T-cell (primary cell): ENCODE measurements at regions not wholly inside any gene's neighbourhood (a gene's known extent, or its start where the extent isn't known, plus 50 kb on each side); places are given as distances from the start of the nearest gene placed in this dataset.

Experiments
- ATAC-seq, 4 experiments: fragments of 200-7000 bp in 3 of 4; fragments of 150-1000 bp in 1 of 4; cut with Tn5 transposase; replicated peaks in 1 of 4; 1 replicate in 3 of 4; 2 replicates in 1 of 4; pipeline ENCODE4 v1.10.0; 2021; ENCODE audit warnings: moderate library complexity in 3 of 4, mild to moderate bottlenecking in 2 of 4, moderate number of reproducible peaks in 1 of 4
- CTCF ChIA-PET, 2 donors: fragments of 300-600 bp; sonication (Branson Sonifier 250); formaldehyde crosslinking; loops; one replicate each; lab custom pipeline; 2022; ENCODE audit warnings: antibody characterized with exemption in 2 of 2; lab: Charles Lee
- POLR2A ChIA-PET, 2 donors: fragments of 300-600 bp; sonication (Branson Sonifier 250); formaldehyde crosslinking; loops; one replicate each; lab custom pipeline; 2022; ENCODE audit warnings: antibody characterized with exemption in 2 of 2; lab: Charles Lee
- DNase-seq, 35 experiments: peaks; one replicate each; pipeline versions ENCODE4 v3.0.0 to v3.0.0-alpha.2; 2013 to 2023
- H3K27ac ChIP-seq: one replicate; pipeline ENCODE4 v1.5.1; 2013; ENCODE audit warnings: low read length
- H3K27me3 ChIP-seq, 2 experiments: replicated peaks in 1 of 2; 1 replicate in 1 of 2; 2 replicates in 1 of 2; pipeline versions ENCODE4 v1.6.1 to v1.7.0; 2013; ENCODE audit warnings: low read length in 1 of 2, mixed read lengths in 1 of 2; ENCODE audit not compliant: control insufficient read depth in 2 of 2, insufficient read depth in 2 of 2; ENCODE audit errors: extremely low read depth in 1 of 2
- H3K36me3 ChIP-seq, 2 donors: 1 replicate in 1 of 2; 2 replicates in 1 of 2; pipeline versions ENCODE4 v1.6.1 to v1.7.0; 2013; ENCODE audit warnings: low read length in 1 of 2; ENCODE audit not compliant: control insufficient read depth in 2 of 2, insufficient read depth in 1 of 2; ENCODE audit errors: extremely low read depth in 1 of 2
- H3K4me1 ChIP-seq, 2 experiments: 1 replicate in 1 of 2; 2 replicates in 1 of 2; pipeline versions ENCODE4 v1.6.1 to v1.7.0; 2013; ENCODE audit warnings: low read length in 2 of 2, mixed read lengths in 1 of 2; ENCODE audit not compliant: insufficient read depth in 2 of 2, control insufficient read depth in 1 of 2; ENCODE audit errors: extremely low read depth in 1 of 2
- H3K4me3 ChIP-seq, 2 donors: 1 replicate in 1 of 2; 2 replicates in 1 of 2; pipeline versions ENCODE4 v1.5.1 to v1.7.0; 2013; ENCODE audit warnings: mild to moderate bottlenecking in 2 of 2, low read length in 1 of 2, moderate library complexity in 1 of 2; ENCODE audit not compliant: control insufficient read depth in 1 of 2; ENCODE audit errors: extremely low read depth in 1 of 2
- H3K9me3 ChIP-seq: 2 replicates; pipeline ENCODE4 v1.7.0; 2013
- H3K27ac Mint-ChIP-seq, 2 donors: one replicate each; pipeline ENCODE4 v1.8.0; 2020 to 2021; ENCODE audit warnings: mild to moderate bottlenecking in 2 of 2, mixed read lengths in 2 of 2
- H3K27me3 Mint-ChIP-seq, 2 donors: one replicate each; pipeline ENCODE4 v1.8.0; 2021 to 2022; ENCODE audit warnings: mixed read lengths in 2 of 2
- H3K36me3 Mint-ChIP-seq: one replicate; pipeline ENCODE4 v1.8.0; 2021; ENCODE audit warnings: mixed read lengths
- H3K4me1 Mint-ChIP-seq, 3 donors: one replicate each; pipeline ENCODE4 v1.8.0; 2020 to 2022; ENCODE audit warnings: mixed read lengths in 3 of 3, mild to moderate bottlenecking in 1 of 3
- H3K4me3 Mint-ChIP-seq, 3 donors: one replicate each; pipeline ENCODE4 v1.8.0; 2020 to 2022; ENCODE audit warnings: mild to moderate bottlenecking in 3 of 3, mixed read lengths in 3 of 3, moderate library complexity in 3 of 3
- H3K9me3 Mint-ChIP-seq, 3 donors: one replicate each; pipeline ENCODE4 v1.8.0; 2020 to 2022; ENCODE audit warnings: mixed read lengths in 3 of 3
- WGBS: methylation state at CpG from one replicate; pipeline ENCODE4 v1.1.5; 2013; ENCODE audit warnings: missing lambda C conversion rate; ENCODE audit not compliant: insufficient coverage; 5-methylcytosine and 5-hydroxymethylcytosine counted together

- H3K4me3 ChIP-seq: no peak overlapping the region
- ChIA-PET POLR2A (no interaction called here), CTCF (no interaction called here)
- ATAC-seq (no peak), DNase-seq (no peak)
- no peaks in the 10 kb centered on the region for H3K27me3 ChIP-seq
- Mint-ChIP-seq H3K9me3 (no peaks in the 10 kb centered on the region), H3K27me3 (peaks cover 2 to 3% of the 10 kb centered on the region in 2 donors), H3K27ac (no peak overlapping the region), H3K4me3 (no peak overlapping the region), H3K36me3 (no peaks in the 10 kb centered on the region), H3K4me1 (no peaks in the 10 kb centered on the region)
- no peak overlapping the region for H3K27ac ChIP-seq
- whole genome bisulfite sequencing: 90% methylated on average over 2 of the region's 5 CpGs
- H3K4me1 ChIP-seq: no peaks in the 10 kb centered on the region
- H3K9me3 ChIP-seq: no peaks in the 10 kb centered on the region
- no peaks in the 10 kb centered on the region for H3K36me3 ChIP-seq
Observed at GRCh38 chr6:21529431-21529830, 64.1 kb upstream of the SOX4 start.

DNA sequence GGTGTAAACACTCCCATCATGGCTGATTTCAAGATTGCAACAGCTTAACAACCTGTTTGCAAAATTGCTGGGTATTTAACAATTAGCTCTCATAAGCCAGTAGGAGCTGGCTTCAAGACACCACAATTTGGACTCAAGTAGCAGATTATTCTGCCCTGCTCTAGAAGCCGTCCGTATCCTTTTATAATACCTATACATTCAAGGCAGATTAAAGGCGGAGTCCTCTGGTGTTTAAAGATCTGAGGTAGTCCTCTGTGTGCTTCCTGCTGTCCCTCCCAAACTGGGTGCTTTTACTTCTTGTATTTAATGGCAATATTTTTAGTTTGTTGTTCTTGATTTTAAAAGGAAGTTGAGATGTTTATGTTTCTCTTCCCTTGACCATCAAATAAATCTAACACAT is 62.2 kb upstream of the SOX4 start:
- Mint-ChIP-seq H3K9me3 (no peaks in the 10 kb centered on the region), H3K36me3 (no peaks in the 10 kb centered on the region), H3K4me1 (no peaks in the 10 kb centered on the region), H3K4me3 (no peak overlapping the region), H3K27ac (no peak overlapping the region), H3K27me3 (peaks cover 0 to 6% of the 10 kb centered on the region in 2 donors)
- H3K36me3 ChIP-seq: no peaks in the 10 kb centered on the region
- H3K4me3 ChIP-seq: no peak overlapping the region
- no peak for DNase-seq
- no peak overlapping the region for H3K27ac ChIP-seq
- no CpG with 5 or more reads among the region's 3 CpGs for WGBS
- ChIA-PET CTCF (no interaction called here), POLR2A (no interaction called here)
- ATAC-seq: no peak
- H3K27me3 ChIP-seq: no peaks in the 10 kb centered on the region
- H3K9me3 ChIP-seq: no peaks in the 10 kb centered on the region
- no peaks in the 10 kb centered on the region for H3K4me1 ChIP-seq

- Histone ChIP-seq H3K9me3 (no peaks in the 10 kb centered on the region), H3K36me3 (no peaks in the 10 kb centered on the region), H3K4me3 (no peak overlapping the region), H3K4me1 (no peaks in the 10 kb centered on the region), H3K27ac (no peak overlapping the region), H3K27me3 (no peaks in the 10 kb centered on the region)
- DNase-seq (no peak), ATAC-seq (no peak)
- CTCF ChIA-PET: no interaction called here
- Mint-ChIP-seq H3K27ac (no peak overlapping the region), H3K9me3 (no peaks in the 10 kb centered on the region), H3K4me1 (no peaks in the 10 kb centered on the region), H3K4me3 (no peak overlapping the region), H3K27me3 (peaks cover 0 to 6% of the 10 kb centered on the region in 2 donors), H3K36me3 (no peaks in the 10 kb centered on the region)
- POLR2A ChIA-PET: no interaction called here
- no CpG with 5 or more reads among the region's 1 CpG for WGBS
Observed at GRCh38 chr6:21533678-21534077, 59.9 kb upstream of the SOX4 start.

GRCh38 chr6:21536280-21536766 is 57.2 kb upstream of the SOX4 start:
- no peak for ATAC-seq
- Mint-ChIP-seq H3K4me1 (no peaks in the 10 kb centered on the region), H3K9me3 (no peaks in the 10 kb centered on the region), H3K27ac (no peak overlapping the region), H3K27me3 (peaks cover 0 to 6% of the 10 kb centered on the region in 2 donors), H3K36me3 (no peaks in the 10 kb centered on the region), H3K4me3 (no peak overlapping the region)
- POLR2A ChIA-PET: no interaction called here
- no peaks in the 10 kb centered on the region for H3K36me3 ChIP-seq
- H3K27ac ChIP-seq: no peak overlapping the region
- H3K4me1 ChIP-seq: no peaks in the 10 kb centered on the region
- H3K4me3 ChIP-seq: no peak overlapping the region
- DNase-seq: no peak
- CTCF ChIA-PET: no interaction called here
- WGBS: 96% methylated on average over 3 of the region's 5 CpGs
- H3K9me3 ChIP-seq: no peaks in the 10 kb centered on the region
- no peaks in the 10 kb centered on the region for H3K27me3 ChIP-seq

DNA sequence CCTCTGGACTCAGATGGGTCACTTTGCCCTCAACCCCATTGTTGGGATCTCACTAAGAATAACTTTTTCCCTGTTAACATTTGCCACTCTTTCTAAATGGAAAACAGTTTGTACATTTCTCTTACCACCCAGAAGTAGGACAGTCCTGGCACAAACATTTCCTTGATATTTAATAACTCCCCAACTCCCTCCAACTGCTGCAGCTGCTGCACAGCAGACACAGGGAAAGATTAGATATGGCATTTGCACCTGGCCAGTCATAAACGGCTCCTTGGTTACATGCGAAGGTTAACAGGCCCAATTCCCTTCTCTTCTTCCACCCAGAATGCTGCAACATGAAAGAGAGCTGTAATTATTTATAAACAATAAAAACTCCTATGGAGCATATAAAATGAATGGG is 55.9 kb upstream of the SOX4 start:
- DNase-seq: no peak
- Mint-ChIP-seq H3K9me3 (no peaks in the 10 kb centered on the region), H3K27me3 (peaks cover 0 to 6% of the 10 kb centered on the region in 2 donors), H3K36me3 (no peaks in the 10 kb centered on the region), H3K27ac (no peak overlapping the region), H3K4me3 (no peak overlapping the region), H3K4me1 (no peaks in the 10 kb centered on the region)
- CTCF ChIA-PET: no interaction called here
- Histone ChIP-seq H3K27me3 (no peaks in the 10 kb centered on the region), H3K4me1 (no peaks in the 10 kb centered on the region), H3K27ac (no peak overlapping the region), H3K9me3 (no peaks in the 10 kb centered on the region), H3K36me3 (no peaks in the 10 kb centered on the region), H3K4me3 (no peak overlapping the region)
- POLR2A ChIA-PET: no interaction called here
- no CpG with 5 or more reads among the region's 2 CpGs for WGBS
- no peak for ATAC-seq

- Histone ChIP-seq H3K4me3 (no peak overlapping the region), H3K36me3 (no peaks in the 10 kb centered on the region), H3K9me3 (no peaks in the 10 kb centered on the region), H3K27ac (no peak overlapping the region), H3K27me3 (no peaks in the 10 kb centered on the region), H3K4me1 (no peaks in the 10 kb centered on the region)
- DNase-seq: no peak
- ATAC-seq: no peak
- POLR2A ChIA-PET: no interaction called here
- CTCF ChIA-PET: no interaction called here
- 70% methylated on average over 2 of the region's 5 CpGs for WGBS
- Mint-ChIP-seq H3K4me1 (no peaks in the 10 kb centered on the region), H3K27me3 (peaks cover 0 to 6% of the 10 kb centered on the region in 2 donors), H3K4me3 (no peak overlapping the region), H3K36me3 (no peaks in the 10 kb centered on the region), H3K9me3 (no peaks in the 10 kb centered on the region), H3K27ac (no peak overlapping the region)
Observed at GRCh38 chr6:21538186-21538798, 55.3 kb upstream of the SOX4 start.

DNA sequence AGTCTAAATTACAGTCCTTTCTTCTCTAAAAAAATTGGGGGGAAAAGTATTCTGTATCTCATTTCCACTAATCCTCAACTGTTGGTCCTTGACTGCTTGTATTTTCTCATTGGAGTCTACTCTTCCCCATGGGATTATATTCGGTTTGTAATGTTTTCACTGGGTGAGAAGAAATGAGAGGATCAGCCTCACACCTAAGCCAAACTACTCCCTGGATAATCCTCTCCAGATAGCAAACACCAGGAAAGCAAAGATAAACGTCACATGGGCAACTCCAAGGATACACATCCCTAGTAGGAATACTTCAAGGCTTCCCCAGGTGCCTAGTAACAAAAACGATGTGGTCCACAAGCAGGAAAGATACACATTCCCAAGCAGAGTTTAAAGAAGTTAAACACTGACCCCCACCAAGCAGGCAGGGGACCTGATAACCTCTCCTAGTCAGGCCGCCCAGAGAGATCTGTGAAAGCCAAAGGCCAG is 53.9 kb upstream of the SOX4 start:
- H3K27me3 ChIP-seq: no peaks in the 10 kb centered on the region
- H3K9me3 Mint-ChIP-seq: peaks cover 0 to 4% (median 2%) of the 10 kb centered on the region in 3 donors
- ATAC-seq (no peak), DNase-seq (no peak)
- no peak overlapping the region for H3K4me3 Mint-ChIP-seq
- H3K4me1 ChIP-seq: no peaks in the 10 kb centered on the region
- ChIA-PET POLR2A (no interaction called here), CTCF (no interaction called here)
- H3K27me3 Mint-ChIP-seq: peaks cover 0 to 3% of the 10 kb centered on the region in 2 donors
- H3K4me3 ChIP-seq: no peak overlapping the region
- WGBS: 50% methylated on average over 1 of the region's 4 CpGs
- H3K36me3 Mint-ChIP-seq: no peaks in the 10 kb centered on the region
- H3K4me1 Mint-ChIP-seq: no peaks in the 10 kb centered on the region
- H3K27ac ChIP-seq: no peak overlapping the region
- H3K27ac Mint-ChIP-seq: no peak overlapping the region
- H3K9me3 ChIP-seq: no peaks in the 10 kb centered on the region
- no peaks in the 10 kb centered on the region for H3K36me3 ChIP-seq
